Hippocampal formation (tissue), 2 donors: ENCODE measurements at regions not wholly inside any gene's neighbourhood (a gene's known extent, or its start where the extent isn't known, plus 50 kb on each side); places are given as distances from the start of the nearest gene placed in this dataset.

Experiments used
- DNase-seq, 2 donors: peaks; one replicate each; lab custom pipeline; 2025; lab: John Stamatoyannopoulos, UW

DNA sequence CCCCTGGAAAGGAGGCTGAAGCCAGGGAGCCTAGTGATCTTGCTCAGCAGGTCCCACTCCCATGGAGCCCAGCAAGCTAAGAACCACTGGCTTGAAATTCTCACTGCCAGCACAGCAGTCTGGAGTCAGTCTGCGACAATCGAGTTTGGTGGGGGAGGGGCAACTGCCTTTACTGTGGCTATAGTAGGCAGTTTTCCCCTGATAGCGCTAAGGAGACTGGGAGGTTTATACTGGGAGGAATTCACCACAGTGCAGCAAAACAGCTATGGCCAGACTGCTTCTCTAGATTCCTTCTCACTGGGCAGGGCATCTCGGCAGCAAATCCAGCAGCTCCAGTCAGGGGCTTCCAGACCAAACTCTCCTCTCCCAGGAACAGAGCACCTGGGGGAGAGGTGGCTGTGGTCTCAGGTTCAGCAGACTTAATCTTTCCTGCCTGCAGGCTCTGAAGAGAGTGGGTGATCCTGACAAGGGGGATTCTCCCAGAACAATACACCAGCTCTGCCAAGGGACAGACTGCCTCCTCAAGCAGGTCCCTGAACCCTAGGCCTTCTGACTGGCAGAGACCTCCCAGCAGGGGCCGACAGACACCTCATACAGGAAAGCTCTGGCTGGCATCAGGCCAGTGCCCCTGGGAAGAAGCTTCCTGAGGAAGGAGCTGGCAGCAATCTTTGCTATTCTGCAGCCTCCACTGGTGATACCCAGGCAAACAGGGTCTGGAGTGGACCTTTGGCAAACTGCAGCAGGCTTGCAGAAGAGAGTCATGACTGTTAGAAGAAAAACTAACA is 548.5 kb upstream of the NEGR1 start:
- no peak for DNase-seq

DNA sequence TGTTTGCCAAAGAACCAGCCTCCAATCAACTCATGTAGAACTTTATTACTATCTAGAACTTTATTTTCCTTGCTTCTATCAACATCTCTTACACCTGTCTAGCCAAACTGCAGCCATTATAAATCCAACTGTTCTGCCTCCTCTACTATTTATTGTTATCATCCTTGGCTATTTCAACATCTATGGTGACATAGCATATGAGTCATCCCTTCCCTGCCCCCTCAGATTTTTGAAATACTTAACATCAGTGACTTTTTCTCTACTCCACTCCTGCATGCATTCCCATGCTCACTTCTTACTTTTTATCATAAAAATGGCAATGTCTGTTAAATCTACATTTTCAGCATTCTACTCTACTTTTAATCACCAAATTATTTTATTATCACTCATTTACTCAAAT is 544.9 kb upstream of the NEGR1 start:
- DNase-seq = no peak

DNA sequence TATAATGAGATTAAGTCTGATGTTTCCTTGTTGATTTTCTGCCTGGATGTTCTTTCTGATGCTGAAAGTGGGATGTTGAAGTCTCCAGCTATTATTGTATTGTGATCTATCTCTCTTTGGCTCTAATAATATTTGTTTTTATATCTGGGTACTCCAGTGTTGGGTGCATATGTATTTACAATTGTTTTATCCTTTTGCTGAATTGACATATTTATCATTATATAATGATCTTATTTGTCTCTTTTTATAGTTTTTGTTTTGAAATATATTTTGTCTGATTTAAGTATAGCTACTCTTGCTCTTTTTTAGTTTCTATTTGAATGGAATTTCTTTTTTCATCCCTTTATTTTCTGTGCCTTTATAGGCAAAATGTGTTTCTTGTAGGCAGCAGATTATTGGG is 522.2 kb upstream of the NEGR1 start:
- DNase-seq = no peak

DNA sequence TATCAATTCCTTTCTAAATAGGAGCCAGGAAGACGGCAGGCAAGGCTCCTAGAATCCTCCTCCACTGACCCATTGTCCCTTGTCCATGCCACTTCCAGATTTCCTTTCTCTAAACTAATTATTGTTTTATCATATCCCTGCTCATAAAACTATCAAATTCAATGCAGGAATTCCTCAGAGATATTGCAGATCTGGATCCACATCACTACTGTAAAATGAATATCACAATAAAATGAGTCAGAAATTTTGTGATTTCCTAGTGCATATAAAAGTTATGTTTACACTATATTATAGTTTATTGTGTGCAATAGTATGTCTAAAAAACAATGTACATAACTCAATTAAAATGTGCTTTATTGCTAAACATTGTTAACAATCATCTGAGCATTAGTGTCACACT is 498.7 kb upstream of the NEGR1 start:
- DNase-seq = no peak

DNA sequence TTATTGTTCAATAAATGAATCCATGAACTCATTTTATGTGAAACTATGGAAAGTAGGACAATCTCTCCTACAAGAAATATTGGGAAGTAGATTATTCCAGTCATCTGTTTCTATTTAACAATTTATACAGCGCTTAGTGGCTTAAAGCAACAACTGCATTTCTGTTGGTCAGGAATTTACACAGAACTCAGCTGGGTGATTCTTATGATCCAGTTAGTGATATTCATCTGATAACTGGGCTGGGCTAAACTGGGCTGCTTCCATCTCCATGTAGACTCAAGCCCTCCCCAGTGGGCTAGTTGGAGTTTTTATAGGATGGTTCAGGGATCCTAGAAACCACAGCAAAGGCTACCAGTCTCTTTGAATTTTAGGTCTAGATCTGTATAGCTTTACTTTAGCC is 497.9 kb upstream of the NEGR1 start:
- no peak for DNase-seq

DNA sequence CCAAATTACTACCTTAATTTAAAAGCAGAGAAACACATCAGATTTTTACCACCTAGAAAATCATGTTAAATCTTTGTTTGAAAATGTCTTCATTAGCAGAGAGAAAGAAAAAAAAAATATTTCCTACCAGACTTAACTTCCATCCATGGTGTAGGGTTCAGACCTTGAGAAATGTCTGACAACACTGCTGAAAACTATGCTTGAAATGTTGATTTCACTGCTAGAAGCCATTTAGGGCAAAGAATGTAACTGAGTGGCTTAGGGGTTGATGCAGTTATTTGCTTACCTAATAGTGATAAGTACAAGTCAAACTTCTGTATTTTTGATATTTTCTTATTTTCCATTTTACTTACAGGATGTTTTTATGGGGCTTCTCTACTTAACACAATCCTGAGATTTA is 495.6 kb upstream of the NEGR1 start:
- DNase-seq = no peak

DNA sequence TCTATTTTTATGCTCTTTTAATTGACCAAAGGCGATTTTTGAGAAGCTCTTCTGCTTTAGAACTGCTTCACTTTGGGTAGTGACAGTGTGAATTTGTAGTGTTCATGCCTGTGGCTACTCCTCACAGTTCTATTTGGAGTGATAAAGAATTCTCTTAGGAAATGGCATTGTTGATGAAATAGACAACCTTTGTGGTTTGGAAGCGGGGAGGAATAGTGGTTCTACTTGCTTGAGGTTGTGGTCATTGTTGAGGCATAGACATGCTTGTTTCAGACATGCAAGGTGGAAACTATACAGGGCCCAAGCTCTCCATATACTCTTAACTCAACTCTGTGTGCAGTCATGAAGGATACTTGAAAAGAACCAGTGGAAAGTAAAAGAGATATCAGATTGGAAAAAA is 481.1 kb upstream of the NEGR1 start:
- no peak for DNase-seq

DNA sequence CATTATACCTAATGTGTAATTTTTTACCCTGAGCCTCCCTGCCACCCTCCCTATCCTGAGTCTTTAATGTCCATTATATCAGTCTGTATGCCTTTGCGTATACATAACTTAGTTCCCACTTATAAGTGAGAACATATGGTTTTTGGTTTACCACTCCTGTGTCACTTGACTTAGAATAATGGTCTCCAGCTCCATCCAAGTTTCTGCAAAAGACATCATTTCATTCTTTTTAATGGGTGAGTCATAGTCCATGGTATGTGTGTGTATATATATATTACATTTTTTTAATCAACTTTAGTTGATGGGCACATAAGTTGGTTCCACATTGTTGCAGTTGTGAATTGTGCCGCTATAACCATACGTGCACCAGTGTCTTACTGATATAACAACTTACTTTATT is 477.1 kb upstream of the NEGR1 start:
- no peak for DNase-seq

DNA sequence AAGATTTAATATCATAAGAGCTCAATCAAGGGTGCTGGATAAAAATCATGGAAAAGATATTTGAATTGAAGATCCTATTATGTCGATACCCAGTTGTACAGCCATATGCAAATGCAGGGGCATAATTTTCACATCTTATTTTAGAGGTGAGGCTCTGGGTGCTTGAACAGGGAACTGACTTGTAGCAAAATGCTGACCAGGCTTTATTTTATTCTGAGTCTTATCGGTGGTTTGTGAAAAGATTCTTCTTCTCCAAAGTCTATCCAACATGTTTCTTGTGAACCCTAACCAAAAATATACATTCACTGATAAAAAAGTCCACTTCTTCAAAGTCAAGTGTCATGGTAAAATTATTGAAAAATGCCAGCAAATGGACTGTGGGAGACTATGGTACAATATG is 475.5 kb upstream of the NEGR1 start:
- no peak for DNase-seq

DNA sequence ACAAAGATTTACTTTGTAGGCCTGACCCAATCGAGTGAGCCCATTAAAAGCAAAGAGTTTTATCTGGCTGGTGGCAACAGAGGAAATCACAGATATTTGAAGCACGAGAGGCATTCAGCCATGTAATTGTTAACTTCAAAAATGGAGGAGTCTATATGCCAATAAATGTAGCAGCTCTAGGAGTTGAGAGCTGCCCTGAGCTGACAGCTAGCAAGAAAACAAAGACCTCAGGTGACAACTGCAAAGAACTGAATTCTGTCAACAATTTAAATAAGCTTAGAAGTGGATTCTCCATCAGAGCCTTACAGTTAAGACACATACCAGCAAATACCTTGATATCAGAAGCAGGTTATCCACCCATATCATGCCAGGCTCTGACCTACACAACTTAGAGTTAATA is 463.1 kb upstream of the NEGR1 start:
- no peak for DNase-seq

DNA sequence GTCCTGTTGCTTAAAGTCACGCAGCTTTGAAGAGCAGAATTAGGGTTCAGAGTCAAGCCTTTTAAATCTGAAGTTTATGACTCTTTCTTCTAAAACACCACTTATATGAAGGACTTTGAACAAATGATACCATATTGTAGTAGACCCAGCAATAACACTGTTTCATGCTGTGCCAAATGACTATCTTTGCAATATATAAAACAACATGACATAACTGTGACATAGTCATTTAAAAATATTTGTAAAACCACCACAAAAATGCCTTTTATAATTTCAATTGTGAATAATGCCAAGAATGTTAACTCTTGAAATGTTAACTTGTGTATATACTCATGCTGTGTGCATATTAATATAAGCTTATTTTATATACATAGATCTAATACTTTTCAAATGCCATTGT is 452.1 kb upstream of the NEGR1 start:
- DNase-seq = no peak

DNA sequence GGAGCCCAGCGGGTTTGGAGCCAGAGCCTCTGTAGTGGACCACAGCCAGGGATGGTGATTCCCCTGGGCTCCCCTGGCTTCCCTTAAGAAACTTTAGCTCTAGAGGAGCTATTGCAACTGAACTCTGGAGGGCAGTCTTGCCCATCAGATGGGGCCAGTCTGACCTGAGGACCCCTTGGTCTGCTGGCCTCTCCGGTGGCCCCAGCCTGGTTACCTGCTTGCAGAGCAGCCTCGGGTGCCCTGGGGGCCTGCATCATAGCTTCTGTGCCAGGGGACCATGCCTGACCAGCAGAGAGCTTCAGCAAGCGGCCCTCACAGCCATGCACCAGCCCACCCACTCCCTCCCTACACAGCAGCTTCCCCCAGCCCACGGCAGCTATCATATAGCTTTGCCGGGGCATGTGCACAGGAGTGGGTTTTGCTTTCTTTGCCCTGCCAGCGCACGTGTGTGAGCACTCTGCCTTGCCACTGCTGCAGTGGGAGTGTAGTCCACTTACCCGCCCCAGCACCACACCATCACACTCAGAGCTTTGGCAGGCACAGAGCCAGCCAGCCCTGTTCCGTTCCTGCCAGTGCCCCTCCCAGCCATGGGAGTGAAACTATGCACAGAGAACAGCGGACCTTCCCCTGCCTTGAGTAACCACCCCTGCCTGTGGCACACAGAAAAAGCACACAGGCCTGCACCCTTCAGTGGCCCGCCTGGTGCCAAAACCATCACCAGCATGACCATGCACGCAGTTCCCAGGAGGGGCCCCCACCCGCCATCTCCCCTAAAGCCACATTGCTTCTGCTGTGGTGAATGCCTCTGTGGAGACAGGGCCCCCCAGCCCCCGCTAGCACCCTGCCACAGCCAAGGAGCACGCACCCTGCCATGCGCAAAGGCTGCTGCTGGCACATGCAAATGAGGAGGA is 442.9 kb upstream of the NEGR1 start:
- no peak for DNase-seq

DNA sequence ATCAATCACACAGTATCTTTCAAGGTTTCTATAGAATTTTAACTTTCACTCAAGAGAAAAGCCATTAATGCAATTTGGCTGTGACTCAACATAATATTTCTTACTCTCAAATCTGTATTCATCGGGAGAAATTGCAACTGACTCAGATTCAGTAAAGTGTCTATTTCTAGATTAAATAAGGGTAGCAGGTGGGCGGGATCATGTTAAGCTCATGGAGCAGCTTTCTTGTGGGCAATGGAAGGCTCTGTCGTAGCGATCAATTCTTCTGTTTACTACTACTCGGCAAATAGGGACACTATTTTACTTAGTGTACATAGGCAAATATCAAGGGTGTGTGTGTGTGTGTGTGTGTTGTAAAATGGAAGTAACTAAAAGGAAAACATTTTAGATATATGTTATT is 423.6 kb upstream of the NEGR1 start:
- DNase-seq = no peak

DNA sequence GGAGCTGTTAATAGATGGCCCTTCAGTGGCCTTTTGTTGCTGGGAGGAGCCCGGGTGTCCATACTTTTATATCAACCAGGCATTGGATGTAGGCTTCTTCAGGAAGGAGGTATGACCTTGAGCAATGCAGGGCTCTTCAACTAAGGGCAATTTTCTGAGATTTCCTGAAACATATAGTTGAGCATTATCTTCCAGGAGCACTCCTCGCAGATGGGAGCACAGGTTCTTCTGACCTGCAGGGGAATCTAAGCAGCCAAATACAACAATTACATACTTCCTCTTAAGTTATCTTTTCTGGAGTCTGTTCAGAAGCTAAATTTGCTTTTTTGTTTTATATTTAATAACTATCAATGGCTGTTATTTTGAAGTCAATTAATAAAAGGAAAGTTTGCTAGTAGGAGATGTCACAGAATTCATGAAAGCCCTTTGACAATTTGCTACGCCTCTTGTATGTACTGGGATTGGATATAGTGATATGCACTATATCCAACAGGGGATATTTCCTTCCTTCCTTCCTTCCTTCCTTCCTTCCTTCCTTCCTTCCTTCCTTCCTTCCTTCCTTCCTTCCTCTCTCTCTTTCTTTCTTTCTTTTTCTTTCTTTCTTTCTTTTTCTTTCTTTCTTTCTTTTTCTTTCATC is 422.6 kb upstream of the NEGR1 start:
- no peak for DNase-seq

DNA sequence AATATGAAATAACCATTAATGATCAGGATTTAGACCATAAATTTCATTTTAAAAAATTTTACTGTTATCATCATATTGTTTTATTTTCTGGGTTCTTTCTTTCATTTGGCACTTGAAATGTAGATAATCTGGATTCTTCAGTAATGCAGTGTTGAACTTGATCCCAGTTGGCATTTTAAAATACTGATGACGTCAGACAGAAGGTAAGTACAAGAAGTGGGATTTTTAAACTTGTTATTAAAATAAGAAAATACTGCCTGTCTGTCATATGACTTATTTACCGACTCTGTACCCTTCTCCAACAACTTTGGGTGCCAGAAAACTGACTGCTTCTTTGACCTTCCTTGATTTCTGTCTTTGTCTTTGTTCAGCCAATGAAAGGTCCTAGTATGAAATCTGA is 415.1 kb upstream of the NEGR1 start:
- no peak for DNase-seq

DNA sequence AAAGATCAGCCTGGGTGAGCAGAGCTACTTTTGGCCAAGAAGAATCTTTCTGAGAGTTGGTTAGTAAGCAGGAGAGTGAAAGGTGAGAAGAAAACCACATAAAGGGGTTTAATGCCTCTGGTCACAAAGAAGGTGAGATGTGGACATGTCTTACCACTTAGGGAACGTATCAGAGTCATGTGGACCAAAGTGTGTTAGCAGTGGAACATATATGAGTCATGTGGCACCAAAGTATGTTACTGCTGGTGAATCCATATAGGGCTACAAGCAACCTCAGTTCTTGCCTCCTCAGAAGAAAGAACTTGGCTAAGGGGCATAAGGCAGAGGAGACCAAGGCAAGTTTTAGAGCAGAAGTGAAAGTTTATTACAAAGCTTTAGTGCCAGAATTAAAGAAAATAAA is 411.6 kb upstream of the NEGR1 start:
- no peak for DNase-seq

DNA sequence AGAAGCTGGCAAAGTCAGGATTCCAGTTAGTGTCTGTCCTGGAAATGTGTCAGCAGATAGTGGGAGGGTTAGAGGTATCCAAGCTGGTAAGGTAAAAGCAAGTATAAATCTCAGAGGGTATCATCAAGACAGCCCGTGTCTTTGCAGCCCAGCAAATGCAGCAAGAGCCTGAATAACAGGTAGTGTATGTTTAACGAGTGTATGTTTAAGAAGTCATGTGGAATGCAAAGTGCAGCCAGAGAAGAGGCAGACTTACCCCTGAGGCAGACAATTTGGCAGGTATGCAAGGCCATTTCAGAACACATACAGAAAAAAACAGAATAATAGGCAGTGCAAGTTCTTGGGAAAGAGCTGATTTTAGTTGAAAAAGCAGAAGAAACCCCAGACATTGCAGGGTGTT is 411.0 kb upstream of the NEGR1 start:
- DNase-seq = no peak

DNA sequence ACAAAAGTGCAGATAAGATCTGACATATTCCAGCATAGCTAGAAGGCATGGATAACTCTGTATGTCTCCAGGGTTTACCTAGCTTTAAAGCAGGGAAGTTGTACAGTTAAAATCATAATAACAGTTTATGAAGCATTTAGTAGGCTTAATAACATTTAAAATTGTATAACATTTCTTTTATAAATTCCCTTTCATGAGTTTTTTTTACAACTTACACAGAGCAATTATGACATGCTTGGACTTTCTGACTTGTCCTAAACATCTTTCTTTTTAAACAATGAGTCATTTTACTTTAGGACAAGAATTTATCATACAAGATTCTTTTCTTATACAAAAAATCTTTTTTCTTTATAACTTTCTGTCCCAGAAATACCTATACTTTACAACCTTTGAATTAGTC is 408.5 kb upstream of the NEGR1 start:
- DNase-seq = no peak

DNA sequence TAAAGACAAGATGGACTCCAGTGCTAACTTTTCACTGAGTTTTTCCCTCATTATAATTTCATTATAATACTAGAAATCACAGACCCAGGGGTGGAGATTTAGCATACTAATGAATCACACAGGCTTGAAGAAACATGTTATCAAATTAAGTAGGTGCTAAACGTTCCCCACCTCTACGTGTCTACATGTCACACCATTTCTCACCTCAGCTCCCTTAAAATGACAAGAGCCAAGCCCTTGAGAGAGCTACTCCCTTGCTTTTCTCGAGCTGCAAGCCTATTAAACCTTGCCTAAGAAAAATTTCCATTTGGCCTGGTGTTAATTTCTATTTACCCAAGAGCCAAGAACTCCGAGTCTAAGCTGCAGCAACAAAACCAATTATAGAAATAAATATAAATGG is 396.3 kb upstream of the NEGR1 start:
- no peak for DNase-seq

DNA sequence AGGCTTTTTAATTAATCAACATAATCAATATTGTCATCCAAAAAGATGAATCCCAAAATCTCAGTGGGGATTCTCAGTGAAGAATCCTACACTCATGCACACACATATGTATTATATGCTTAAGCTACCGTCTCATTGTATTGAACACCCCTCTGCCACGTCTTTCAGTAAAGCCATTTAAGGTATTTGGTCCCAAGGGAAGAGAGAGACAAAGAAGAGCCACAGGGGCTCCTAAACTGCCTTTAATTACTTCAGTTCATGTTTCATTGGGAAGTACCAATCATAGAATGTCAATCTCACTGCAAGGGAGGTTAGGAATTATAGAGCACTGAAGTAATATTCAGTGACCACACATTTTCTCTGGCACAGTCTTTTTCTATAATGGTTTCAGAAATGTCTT is 388.6 kb upstream of the NEGR1 start:
- DNase-seq = no peak

DNA sequence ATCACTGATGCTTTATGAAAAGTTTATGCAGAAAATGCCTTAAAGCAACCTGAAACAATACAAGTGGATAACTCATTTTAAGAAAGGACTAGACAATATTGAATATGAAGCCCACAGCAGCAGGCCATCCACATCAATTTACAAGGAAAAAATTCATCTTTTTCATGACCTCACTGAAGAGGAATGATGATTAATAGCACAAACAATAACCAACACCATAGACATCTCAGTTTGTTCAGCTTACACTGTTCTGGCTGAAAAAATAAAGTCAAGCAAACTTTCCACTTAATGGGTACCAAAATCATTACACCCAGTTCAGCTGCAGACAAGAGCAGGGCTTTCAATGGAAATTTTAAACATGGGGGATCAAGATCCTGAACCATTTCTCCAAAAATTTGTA is 380.6 kb upstream of the NEGR1 start:
- no peak for DNase-seq

DNA sequence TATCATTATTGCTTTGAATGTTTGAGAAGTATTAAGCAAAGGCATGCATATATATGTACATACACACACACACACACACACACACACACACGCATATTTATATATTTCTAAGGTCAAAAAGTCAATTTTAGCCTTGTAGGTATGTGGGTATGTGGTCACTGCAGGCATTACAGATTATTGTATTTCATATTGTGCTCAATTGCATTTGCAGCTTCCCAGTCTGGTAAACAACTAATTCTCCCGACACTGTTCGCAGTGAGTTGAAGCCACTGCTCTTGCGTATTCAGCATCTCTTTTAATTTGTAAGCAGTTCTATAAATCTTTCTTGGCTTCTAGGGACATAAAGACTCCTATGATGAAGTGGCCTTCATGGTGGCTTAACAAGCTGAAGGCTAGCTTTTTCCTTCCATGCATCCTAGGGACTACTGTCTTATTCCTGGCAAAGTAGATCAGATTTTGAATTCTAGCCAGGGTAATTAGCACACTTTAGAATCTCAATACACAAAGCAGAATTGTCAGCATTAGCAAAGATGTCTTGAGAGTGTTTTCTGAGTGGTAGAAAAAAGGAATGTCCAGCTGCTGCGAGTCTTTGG is 368.6 kb upstream of the NEGR1 start:
- DNase-seq = no peak

DNA sequence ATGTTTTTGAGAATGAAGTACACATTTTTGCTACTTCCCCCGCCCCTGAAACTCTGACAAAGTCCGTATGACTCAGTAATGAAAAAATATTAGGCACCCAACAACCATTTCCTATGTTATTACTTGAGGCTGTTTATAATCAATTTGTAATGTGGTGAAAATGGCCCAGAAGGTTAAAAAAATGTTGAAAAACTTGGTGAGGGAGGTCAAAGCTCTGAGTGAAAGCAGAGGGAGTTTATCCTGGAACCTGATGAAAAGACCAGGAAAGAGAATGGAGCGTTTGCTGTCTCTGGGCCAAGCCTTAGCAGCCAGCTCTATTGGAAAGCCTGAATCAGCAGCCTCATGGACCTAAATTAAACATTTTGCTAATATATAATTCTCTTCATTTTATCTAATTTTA is 367.7 kb upstream of the NEGR1 start:
- no peak for DNase-seq
